T-helper 17 cell (primary cell): ENCODE measurements at regions not wholly inside any gene's neighbourhood (a gene's known extent, or its start where the extent isn't known, plus 50 kb on each side); places are given as distances from the start of the nearest gene placed in this dataset.

Experiments used
- ATAC-seq: fragments of 150-1000 bp; cut with Tn5 transposase; 2 replicates; pipeline ENCODE4 v1.10.0; 2021; ENCODE audit warnings: mild to moderate bottlenecking, moderate library complexity
- DNase-seq, 3 donors: peaks; one replicate each; pipeline versions ENCODE4 v3.0.0 to v3.0.0-alpha.2; 2020 to 2021
- H3K9me3 ChIP-seq: one replicate; pipeline ENCODE4 v1.7.0; 2013; ENCODE audit warnings: low read length, mild to moderate bottlenecking; ENCODE audit not compliant: control insufficient read depth, poor library complexity, severe bottlenecking
- H3K27ac Mint-ChIP-seq: one replicate; pipeline ENCODE4 v1.8.0; 2022; ENCODE audit warnings: mild to moderate bottlenecking, moderate library complexity, mixed read lengths
- H3K27me3 Mint-ChIP-seq: one replicate; pipeline ENCODE4 v1.8.0; 2022; ENCODE audit warnings: mixed read lengths
- H3K36me3 Mint-ChIP-seq: one replicate; pipeline ENCODE4 v1.8.0; 2022; ENCODE audit warnings: low read depth, mixed read lengths
- H3K4me1 Mint-ChIP-seq: one replicate; pipeline ENCODE4 v1.8.0; 2022; ENCODE audit warnings: mild to moderate bottlenecking, mixed read lengths
- H3K4me3 Mint-ChIP-seq: one replicate; pipeline ENCODE4 v1.8.0; 2022; ENCODE audit warnings: mild to moderate bottlenecking, moderate library complexity, mixed read lengths

GRCh38 chr15:35301088-35301487 lies 216.0 kb upstream of the NANOGP8 start:
- no peaks in the 10 kb centered on the region for H3K9me3 ChIP-seq
- Mint-ChIP-seq H3K27ac (no peak overlapping the region), H3K4me1 (no peaks in the 10 kb centered on the region), H3K27me3 (no peaks in the 10 kb centered on the region), H3K4me3 (no peak overlapping the region), H3K36me3 (no peaks in the 10 kb centered on the region)
- ATAC-seq (no peak), DNase-seq (no peak)

DNA sequence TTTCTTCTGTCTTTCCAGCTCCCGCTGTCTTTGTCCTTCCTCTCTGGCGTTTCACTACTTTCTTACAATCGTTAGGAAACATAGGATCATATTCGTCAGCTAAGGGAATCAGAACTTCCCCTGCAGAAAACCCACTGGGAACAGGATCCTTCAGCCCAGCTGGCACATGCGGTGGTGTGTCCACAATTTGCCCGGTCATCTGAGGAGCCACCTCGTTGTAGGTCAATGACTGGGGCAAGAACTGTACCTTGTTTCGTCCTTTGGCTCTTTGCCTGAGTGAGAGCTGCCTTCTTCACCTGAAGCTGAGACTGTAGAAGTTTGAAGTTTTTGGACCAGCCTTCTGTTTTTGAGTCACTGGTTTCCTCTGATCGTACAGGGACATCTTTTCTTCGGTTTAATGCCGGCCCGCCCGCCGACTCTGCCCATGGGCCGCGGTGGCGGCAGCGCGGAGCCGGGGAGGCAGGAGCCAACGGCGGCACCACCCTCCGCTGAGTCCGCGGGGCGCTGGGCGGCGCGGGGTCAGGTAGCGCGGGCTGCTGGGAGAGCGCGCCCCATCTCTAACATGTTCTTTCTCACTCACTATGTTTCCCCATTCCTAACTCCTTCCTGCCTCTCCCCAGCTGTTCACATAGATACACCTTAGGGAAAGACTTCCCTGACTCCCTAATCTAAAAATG lies 214.1 kb upstream of the NANOGP8 start:
- no peaks in the 10 kb centered on the region for H3K36me3 Mint-ChIP-seq
- H3K4me3 Mint-ChIP-seq = no peak overlapping the region
- H3K27ac Mint-ChIP-seq = no peak overlapping the region
- H3K9me3 ChIP-seq = no peaks in the 10 kb centered on the region
- ATAC-seq = no peak
- no peaks in the 10 kb centered on the region for H3K27me3 Mint-ChIP-seq
- H3K4me1 Mint-ChIP-seq = no peaks in the 10 kb centered on the region
- no peak for DNase-seq

DNA sequence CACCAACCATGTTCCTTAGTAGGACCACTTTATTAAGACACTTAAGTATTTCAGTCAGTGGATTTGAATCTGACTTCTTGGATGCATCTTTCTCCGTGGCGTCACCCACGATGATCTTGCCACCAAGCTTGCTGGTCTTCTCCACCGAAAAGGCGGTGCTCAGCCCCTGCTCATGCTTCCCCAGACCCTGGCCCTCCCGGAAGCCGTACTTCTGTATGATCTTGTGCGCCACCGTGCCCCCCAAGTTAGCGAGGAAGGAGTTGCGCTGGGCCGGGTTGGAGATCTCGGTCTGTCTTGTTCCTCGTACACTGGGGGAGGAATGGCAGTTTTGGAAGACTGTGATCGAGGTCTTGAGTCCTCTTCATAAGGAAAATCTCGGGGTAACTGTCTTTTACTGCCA lies 213.4 kb upstream of the NANOGP8 start:
- no peaks in the 10 kb centered on the region for H3K9me3 ChIP-seq
- ATAC-seq = no peak

GRCh38 chr15:35293353-35294130 lies 208.4 kb upstream of the NANOGP8 start:
- DNase-seq = no peak
- no peak overlapping the region for H3K27ac Mint-ChIP-seq
- no peaks in the 10 kb centered on the region for H3K9me3 ChIP-seq
- ATAC-seq = no peak
- H3K4me3 Mint-ChIP-seq = no peak overlapping the region
- H3K36me3 Mint-ChIP-seq = no peaks in the 10 kb centered on the region
- H3K27me3 Mint-ChIP-seq = peaks cover 3% of the 10 kb centered on the region
- H3K4me1 Mint-ChIP-seq = no peaks in the 10 kb centered on the region

More for the DNA sequence above, 213.4 kb upstream of the NANOGP8 start:
- no peaks in the 10 kb centered on the region for H3K27me3 Mint-ChIP-seq
- no peak for DNase-seq
- no peak overlapping the region for H3K4me3 Mint-ChIP-seq
- no peaks in the 10 kb centered on the region for H3K4me1 Mint-ChIP-seq
- no peak overlapping the region for H3K27ac Mint-ChIP-seq
- H3K36me3 Mint-ChIP-seq = no peaks in the 10 kb centered on the region

- no peak for ATAC-seq
- no peaks in the 10 kb centered on the region for H3K36me3 Mint-ChIP-seq
- DNase-seq = no peak
- H3K9me3 ChIP-seq = no peaks in the 10 kb centered on the region
- no peaks in the 10 kb centered on the region for H3K4me1 Mint-ChIP-seq
- no peak overlapping the region for H3K27ac Mint-ChIP-seq
- peaks cover 4% of the 10 kb centered on the region for H3K27me3 Mint-ChIP-seq
- no peak overlapping the region for H3K4me3 Mint-ChIP-seq
Measured at GRCh38 chr15:35290301-35290721, 205.2 kb upstream of the NANOGP8 start.

- Mint-ChIP-seq H3K27ac (peak overlapping the region; percentile 53), H3K27me3 (peaks cover 4% of the 10 kb centered on the region), H3K4me1 (no peaks in the 10 kb centered on the region), H3K4me3 (no peak overlapping the region), H3K36me3 (no peaks in the 10 kb centered on the region)
- no peak for ATAC-seq
- no peaks in the 10 kb centered on the region for H3K9me3 ChIP-seq
- DNase-seq = no peak
Measured at GRCh38 chr15:35289024-35289617, 204.0 kb upstream of the NANOGP8 start.

- ATAC-seq (no peak), DNase-seq (no peak)
- Mint-ChIP-seq H3K36me3 (no peaks in the 10 kb centered on the region), H3K4me3 (no peak overlapping the region), H3K4me1 (no peaks in the 10 kb centered on the region), H3K27ac (peak overlapping the region; percentile 53), H3K27me3 (peaks cover 4% of the 10 kb centered on the region)
- no peaks in the 10 kb centered on the region for H3K9me3 ChIP-seq
Measured at GRCh38 chr15:35288580-35288979, 203.5 kb upstream of the NANOGP8 start.

DNA sequence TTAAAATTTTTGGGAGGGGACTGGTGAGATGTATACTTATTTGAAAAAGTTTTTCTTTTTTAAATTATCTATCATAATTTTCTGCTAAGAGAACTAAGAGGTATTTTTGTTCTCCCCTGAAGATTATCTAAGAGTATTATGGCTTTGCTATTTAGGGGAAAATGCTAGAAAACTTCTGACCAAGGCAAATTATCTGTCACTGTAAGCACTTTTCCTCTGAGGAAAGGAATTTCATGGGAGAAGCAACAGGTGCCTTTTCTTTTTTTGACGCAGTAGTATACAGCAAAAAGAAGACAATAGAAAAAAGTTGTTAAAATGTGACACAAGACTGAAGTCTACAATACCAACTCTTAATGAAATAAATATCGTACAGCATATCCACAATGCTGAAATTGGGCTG lies 201.6 kb upstream of the NANOGP8 start:
- Mint-ChIP-seq H3K4me3 (no peak overlapping the region), H3K36me3 (peaks cover 2% of the 10 kb centered on the region), H3K27ac (no peak overlapping the region), H3K4me1 (no peaks in the 10 kb centered on the region), H3K27me3 (peaks cover 4% of the 10 kb centered on the region)
- DNase-seq (no peak), ATAC-seq (no peak)
- H3K9me3 ChIP-seq = no peaks in the 10 kb centered on the region

- no peak for ATAC-seq
- no peaks in the 10 kb centered on the region for H3K27me3 Mint-ChIP-seq
- H3K4me1 Mint-ChIP-seq = no peaks in the 10 kb centered on the region
- no peak overlapping the region for H3K4me3 Mint-ChIP-seq
- H3K27ac Mint-ChIP-seq = no peak overlapping the region
- H3K36me3 Mint-ChIP-seq = peaks cover 2% of the 10 kb centered on the region
- H3K9me3 ChIP-seq = no peaks in the 10 kb centered on the region
- DNase-seq = no peak
Measured at GRCh38 chr15:35282965-35283496, 197.9 kb upstream of the NANOGP8 start.

DNA sequence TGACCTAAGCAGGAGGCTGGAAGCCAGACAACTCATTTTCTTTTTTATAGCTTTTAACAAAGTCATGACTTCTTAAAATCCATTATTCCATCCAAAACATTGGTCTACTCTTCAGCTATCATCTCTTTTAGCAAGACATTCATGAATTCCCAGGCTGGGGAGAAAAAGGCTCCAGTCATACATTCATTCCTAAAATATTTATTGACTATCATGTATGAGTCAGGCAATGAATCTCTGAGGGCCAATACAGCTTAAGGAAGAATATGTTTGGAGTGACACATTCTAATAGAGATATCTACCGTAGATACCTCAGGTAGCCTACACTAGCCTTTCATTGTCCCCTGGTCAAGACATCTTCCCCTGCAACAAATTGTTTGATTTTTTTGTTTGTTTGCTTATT lies 196.4 kb upstream of the NANOGP8 start:
- no peaks in the 10 kb centered on the region for H3K27me3 Mint-ChIP-seq
- H3K36me3 Mint-ChIP-seq = peaks cover 2% of the 10 kb centered on the region
- H3K4me1 Mint-ChIP-seq = no peaks in the 10 kb centered on the region
- no peak for DNase-seq
- no peak for ATAC-seq
- no peak overlapping the region for H3K27ac Mint-ChIP-seq
- no peak overlapping the region for H3K4me3 Mint-ChIP-seq
- no peaks in the 10 kb centered on the region for H3K9me3 ChIP-seq

- no peak overlapping the region for H3K4me3 Mint-ChIP-seq
- no peaks in the 10 kb centered on the region for H3K27me3 Mint-ChIP-seq
- no peak for ATAC-seq
- H3K27ac Mint-ChIP-seq = no peak overlapping the region
- no peak for DNase-seq
- H3K36me3 Mint-ChIP-seq = peaks cover 3% of the 10 kb centered on the region
- H3K4me1 Mint-ChIP-seq = no peaks in the 10 kb centered on the region
- no peaks in the 10 kb centered on the region for H3K9me3 ChIP-seq
Measured at GRCh38 chr15:35279811-35280210, 194.7 kb upstream of the NANOGP8 start.

GRCh38 chr15:35271371-35272043 lies 186.4 kb upstream of the NANOGP8 start:
- no peak overlapping the region for H3K4me3 Mint-ChIP-seq
- ATAC-seq = no peak
- DNase-seq = no peak
- H3K27ac Mint-ChIP-seq = no peak overlapping the region
- H3K9me3 ChIP-seq = no peaks in the 10 kb centered on the region
- H3K4me1 Mint-ChIP-seq = peaks cover 3% of the 10 kb centered on the region
- H3K27me3 Mint-ChIP-seq = no peaks in the 10 kb centered on the region
- peaks cover 4% of the 10 kb centered on the region for H3K36me3 Mint-ChIP-seq

DNA sequence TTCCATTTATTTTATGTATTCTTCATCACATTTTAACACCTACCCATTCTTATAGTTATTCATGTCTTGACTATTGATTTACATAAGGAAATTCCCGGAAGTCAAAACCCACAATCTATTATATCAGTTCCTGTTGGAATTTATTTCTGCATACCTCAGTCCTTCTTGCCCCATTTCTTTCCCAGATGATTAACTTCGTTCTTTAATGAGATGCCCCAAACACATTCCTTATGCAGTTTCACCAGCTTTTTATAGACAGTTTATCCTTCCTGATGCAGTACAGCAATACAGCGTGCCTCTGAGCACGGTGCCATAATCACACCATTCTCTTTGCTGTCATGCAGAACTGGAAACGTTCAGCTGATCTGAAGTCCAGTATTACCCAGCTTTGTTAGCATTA lies 175.8 kb upstream of the NANOGP8 start:
- H3K4me1 Mint-ChIP-seq = no peaks in the 10 kb centered on the region
- H3K27me3 Mint-ChIP-seq = no peaks in the 10 kb centered on the region
- ATAC-seq (no peak), DNase-seq (no peak)
- H3K36me3 Mint-ChIP-seq = no peaks in the 10 kb centered on the region
- H3K4me3 Mint-ChIP-seq = no peak overlapping the region
- no peaks in the 10 kb centered on the region for H3K9me3 ChIP-seq
- H3K27ac Mint-ChIP-seq = no peak overlapping the region
